Activated naive CD8-positive, alpha-beta T cell treated with anti-CD3 and anti-CD28 coated beads for 36 hours (primary cell): ENCODE measurements at regions not wholly inside any gene's neighbourhood (a gene's known extent, or its start where the extent isn't known, plus 50 kb on each side); places are given as distances from the start of the nearest gene placed in this dataset.
A peak's percentile ranks its signal among the peaks of the same experiment; 100 is the strongest.

Source experiments
- DNase-seq: peaks from one replicate; pipeline ENCODE4 v3.0.0; 2021
- H3K27ac Mint-ChIP-seq: one replicate; pipeline ENCODE4 v1.8.0; 2022; ENCODE audit warnings: mild to moderate bottlenecking, moderate library complexity, mixed read lengths
- H3K27me3 Mint-ChIP-seq: one replicate; pipeline ENCODE4 v1.8.0; 2022; ENCODE audit warnings: mild to moderate bottlenecking, mixed read lengths
- H3K36me3 Mint-ChIP-seq: one replicate; pipeline ENCODE4 v1.8.0; 2021; ENCODE audit warnings: mild to moderate bottlenecking, mixed read lengths
- H3K4me1 Mint-ChIP-seq: one replicate; pipeline ENCODE4 v1.8.0; 2021; ENCODE audit warnings: mixed read lengths
- H3K4me3 Mint-ChIP-seq: one replicate; pipeline ENCODE4 v1.8.0; 2022; ENCODE audit warnings: mild to moderate bottlenecking, moderate library complexity, mixed read lengths
- H3K9me3 Mint-ChIP-seq: one replicate; pipeline ENCODE4 v1.8.0; 2022; ENCODE audit warnings: mixed read lengths

DNA sequence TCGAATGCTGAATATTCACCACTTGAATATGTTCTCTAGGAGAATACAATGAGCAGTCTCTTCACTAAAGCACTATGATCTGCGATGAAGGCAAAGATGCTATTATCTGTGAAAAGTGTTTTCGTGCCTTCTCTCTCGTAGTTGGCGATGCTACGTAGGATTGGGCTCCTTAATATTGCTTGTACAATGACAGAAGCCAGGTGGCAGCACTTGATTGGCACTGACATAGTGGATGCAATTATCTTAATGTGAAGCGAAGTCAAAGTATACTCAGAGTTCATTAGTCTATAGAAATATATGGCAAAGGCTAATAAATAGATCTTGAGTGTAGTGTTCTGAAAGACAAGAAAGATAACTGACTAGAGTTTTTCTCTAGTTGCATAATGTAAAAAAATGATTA is 1135.7 kb upstream of the AGA start:
- no peaks in the 10 kb centered on the region for H3K4me1 Mint-ChIP-seq
- H3K27me3 Mint-ChIP-seq: no peaks in the 10 kb centered on the region
- no peak overlapping the region for H3K4me3 Mint-ChIP-seq
- no peak overlapping the region for H3K27ac Mint-ChIP-seq
- no peak for DNase-seq
- no peaks in the 10 kb centered on the region for H3K36me3 Mint-ChIP-seq
- H3K9me3 Mint-ChIP-seq: no peaks in the 10 kb centered on the region

GRCh38 chr4:178595500-178596138 is 1153.4 kb upstream of the AGA start:
- no peaks in the 10 kb centered on the region for H3K36me3 Mint-ChIP-seq
- H3K27ac Mint-ChIP-seq: no peak overlapping the region
- H3K4me3 Mint-ChIP-seq: no peak overlapping the region
- H3K9me3 Mint-ChIP-seq: peaks cover 9% of the 10 kb centered on the region
- no peaks in the 10 kb centered on the region for H3K27me3 Mint-ChIP-seq
- no peak for DNase-seq
- H3K4me1 Mint-ChIP-seq: no peaks in the 10 kb centered on the region

GRCh38 chr4:178598672-178599071 is 1156.4 kb upstream of the AGA start:
- Mint-ChIP-seq H3K36me3 (no peaks in the 10 kb centered on the region), H3K27ac (no peak overlapping the region), H3K4me1 (no peaks in the 10 kb centered on the region)

DNA sequence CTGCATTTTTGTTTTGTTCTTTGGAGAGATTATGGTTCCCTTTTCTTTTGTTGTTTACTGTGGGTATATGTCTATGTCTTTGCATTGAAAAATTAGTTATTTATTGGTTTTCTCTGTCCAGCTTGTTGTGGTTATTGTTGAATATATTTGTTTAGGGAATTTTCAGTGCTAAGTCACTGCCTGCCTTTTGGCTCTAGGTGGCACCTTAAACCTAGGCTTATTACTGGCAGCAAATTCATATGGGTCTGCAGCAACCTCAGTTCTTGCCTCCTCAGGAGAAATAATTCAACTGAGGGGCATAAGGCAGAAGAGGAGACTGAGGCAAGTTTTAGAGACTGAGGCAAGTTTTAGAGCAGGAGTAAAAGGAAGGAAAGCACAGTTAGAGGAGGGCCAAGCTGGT is 1157.3 kb upstream of the AGA start:
- no peak for DNase-seq
- Mint-ChIP-seq H3K36me3 (no peaks in the 10 kb centered on the region), H3K27ac (no peak overlapping the region)

More at GRCh38 chr4:178598672-178599071, 1156.4 kb upstream of the AGA start:
- H3K4me3 Mint-ChIP-seq: no peak overlapping the region
- DNase-seq: no peak
- H3K9me3 Mint-ChIP-seq: peaks cover 5% of the 10 kb centered on the region
- no peaks in the 10 kb centered on the region for H3K27me3 Mint-ChIP-seq

GRCh38 chr4:178602833-178603232 is 1160.6 kb upstream of the AGA start:
- no peak overlapping the region for H3K4me3 Mint-ChIP-seq
- H3K9me3 Mint-ChIP-seq: peaks cover 5% of the 10 kb centered on the region
- H3K27ac Mint-ChIP-seq: no peak overlapping the region
- no peaks in the 10 kb centered on the region for H3K4me1 Mint-ChIP-seq
- DNase-seq: no peak
- H3K36me3 Mint-ChIP-seq: no peaks in the 10 kb centered on the region
- H3K27me3 Mint-ChIP-seq: no peaks in the 10 kb centered on the region

More for the DNA sequence above, 1157.3 kb upstream of the AGA start:
- Mint-ChIP-seq H3K27me3 (no peaks in the 10 kb centered on the region), H3K9me3 (peaks cover 5% of the 10 kb centered on the region), H3K4me3 (no peak overlapping the region), H3K4me1 (no peaks in the 10 kb centered on the region)

DNA sequence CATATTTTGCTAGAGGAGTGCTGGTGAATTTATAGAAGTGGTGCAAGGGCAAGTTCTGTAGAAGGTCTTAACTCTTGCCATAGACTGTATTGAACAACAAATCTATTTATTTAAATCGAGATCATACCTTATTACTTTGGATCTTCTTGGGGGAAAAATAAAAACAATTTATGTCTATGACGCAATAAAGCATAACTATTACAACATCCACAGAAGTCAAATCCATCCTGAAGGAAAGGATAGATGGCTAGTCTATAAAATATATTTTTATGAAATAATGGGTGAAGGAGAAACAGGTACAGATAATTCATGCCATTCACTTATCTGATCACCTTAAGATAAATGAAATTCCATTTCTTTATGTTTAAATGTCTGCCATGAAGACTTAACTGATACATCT is 1168.8 kb upstream of the AGA start:
- no peak for DNase-seq
- H3K36me3 Mint-ChIP-seq: no peaks in the 10 kb centered on the region
- H3K4me1 Mint-ChIP-seq: no peaks in the 10 kb centered on the region
- H3K4me3 Mint-ChIP-seq: no peak overlapping the region
- H3K9me3 Mint-ChIP-seq: no peaks in the 10 kb centered on the region
- H3K27me3 Mint-ChIP-seq: no peaks in the 10 kb centered on the region
- H3K27ac Mint-ChIP-seq: no peak overlapping the region

GRCh38 chr4:178612733-178613132 is 1170.5 kb upstream of the AGA start:
- Mint-ChIP-seq H3K4me3 (no peak overlapping the region), H3K27me3 (no peaks in the 10 kb centered on the region), H3K36me3 (no peaks in the 10 kb centered on the region), H3K27ac (no peak overlapping the region), H3K4me1 (no peaks in the 10 kb centered on the region), H3K9me3 (no peaks in the 10 kb centered on the region)
- DNase-seq: peak; percentile 2

- peaks cover 1% of the 10 kb centered on the region for H3K9me3 Mint-ChIP-seq
- H3K4me1 Mint-ChIP-seq: no peaks in the 10 kb centered on the region
- H3K27ac Mint-ChIP-seq: no peak overlapping the region
- H3K27me3 Mint-ChIP-seq: no peaks in the 10 kb centered on the region
- H3K4me3 Mint-ChIP-seq: no peak overlapping the region
- H3K36me3 Mint-ChIP-seq: no peaks in the 10 kb centered on the region
- DNase-seq: no peak
These were observed 1190.2 kb upstream of the AGA start for GRCh38 chr4:178632415-178632814.

DNA sequence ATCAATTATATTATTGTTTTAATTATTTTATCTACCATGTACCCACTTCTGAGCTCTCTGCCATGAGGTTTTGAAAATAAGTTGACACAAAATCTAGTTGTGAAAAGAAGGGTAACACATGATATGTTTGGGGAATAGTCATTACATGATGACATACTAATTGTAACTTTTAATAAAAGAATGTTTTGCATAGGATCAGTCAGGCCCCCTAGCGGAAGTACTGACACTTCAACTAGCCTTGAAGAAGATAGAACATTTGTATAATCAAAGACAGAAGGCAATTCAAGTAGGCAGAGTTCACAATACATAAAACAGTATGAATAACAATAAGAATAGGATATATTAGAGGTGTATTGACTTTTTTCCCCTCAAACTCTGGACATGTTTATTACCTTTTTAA is 1191.0 kb upstream of the AGA start:
- Mint-ChIP-seq H3K27ac (no peak overlapping the region), H3K9me3 (peaks cover 1% of the 10 kb centered on the region), H3K4me3 (no peak overlapping the region), H3K27me3 (no peaks in the 10 kb centered on the region), H3K4me1 (no peaks in the 10 kb centered on the region), H3K36me3 (no peaks in the 10 kb centered on the region)
- no peak for DNase-seq

DNA sequence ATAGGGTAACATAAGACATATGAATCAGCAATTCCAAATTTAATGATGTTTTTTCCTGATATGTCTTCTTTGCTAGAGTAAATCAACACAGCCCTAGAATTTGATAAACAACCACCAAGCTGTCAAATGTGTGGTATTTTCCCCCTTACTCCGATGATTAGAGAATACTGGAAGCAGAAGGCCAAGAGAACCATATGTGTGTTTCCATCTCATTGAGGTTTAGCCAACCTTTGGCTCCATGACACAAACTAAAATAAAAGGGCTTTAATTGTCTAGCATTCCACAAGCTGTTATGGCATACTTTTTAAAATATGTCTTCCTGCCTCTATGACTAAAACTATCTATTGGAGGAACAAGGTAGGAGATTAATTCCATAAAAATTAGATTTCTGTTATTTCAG is 1222.4 kb upstream of the AGA start:
- Mint-ChIP-seq H3K4me1 (no peaks in the 10 kb centered on the region), H3K27me3 (no peaks in the 10 kb centered on the region), H3K27ac (no peak overlapping the region), H3K4me3 (no peak overlapping the region), H3K9me3 (peaks cover 2% of the 10 kb centered on the region), H3K36me3 (no peaks in the 10 kb centered on the region)
- DNase-seq: no peak

DNA sequence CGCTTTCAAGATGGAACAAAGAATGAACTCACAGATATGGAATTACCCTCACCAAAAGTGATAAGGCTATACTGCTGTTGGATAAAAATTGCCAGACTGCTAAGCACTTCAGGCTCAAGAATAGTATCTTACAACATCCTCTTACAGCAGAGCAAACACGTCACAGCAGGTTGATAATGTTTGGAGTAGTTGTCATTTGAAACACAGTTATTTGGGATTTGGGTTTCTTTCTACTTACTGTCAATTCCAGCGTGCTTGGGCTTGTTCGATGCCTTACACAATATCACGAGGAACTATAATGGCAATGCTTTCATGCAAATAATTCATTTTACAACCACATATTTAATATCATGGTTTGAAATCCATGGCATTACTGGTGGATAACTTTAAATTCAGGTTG is 1223.7 kb upstream of the AGA start:
- DNase-seq: no peak
- Mint-ChIP-seq H3K36me3 (no peaks in the 10 kb centered on the region), H3K4me1 (no peaks in the 10 kb centered on the region), H3K27ac (no peak overlapping the region), H3K4me3 (no peak overlapping the region), H3K27me3 (no peaks in the 10 kb centered on the region), H3K9me3 (peaks cover 1% of the 10 kb centered on the region)

DNA sequence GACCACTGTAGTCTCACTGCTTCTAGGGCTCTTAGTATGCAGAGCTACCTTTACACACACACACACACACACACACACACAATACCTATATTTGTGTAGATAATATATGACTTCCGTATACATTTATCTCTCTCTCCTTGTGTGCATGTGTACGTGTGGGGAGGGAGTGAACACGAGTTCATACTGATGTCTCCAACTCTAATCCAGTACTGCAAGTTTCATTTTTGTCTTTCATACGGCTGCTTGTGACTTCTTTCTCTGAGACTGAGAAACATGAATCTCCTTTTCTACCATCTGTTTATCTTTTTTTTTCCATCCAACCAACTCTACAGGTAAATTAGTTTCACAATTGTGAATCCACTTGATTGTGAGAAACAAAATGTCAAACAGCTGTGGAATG is 1229.5 kb upstream of the AGA start:
- Mint-ChIP-seq H3K9me3 (peaks cover 4% of the 10 kb centered on the region), H3K4me1 (no peaks in the 10 kb centered on the region), H3K36me3 (no peaks in the 10 kb centered on the region), H3K27ac (no peak overlapping the region), H3K27me3 (no peaks in the 10 kb centered on the region), H3K4me3 (no peak overlapping the region)
- DNase-seq: no peak

GRCh38 chr4:178672512-178672911 is 1230.3 kb upstream of the AGA start:
- no peaks in the 10 kb centered on the region for H3K4me1 Mint-ChIP-seq
- no peak overlapping the region for H3K4me3 Mint-ChIP-seq
- H3K36me3 Mint-ChIP-seq: no peaks in the 10 kb centered on the region
- DNase-seq: no peak
- no peaks in the 10 kb centered on the region for H3K27me3 Mint-ChIP-seq
- peaks cover 4% of the 10 kb centered on the region for H3K9me3 Mint-ChIP-seq
- H3K27ac Mint-ChIP-seq: no peak overlapping the region

DNA sequence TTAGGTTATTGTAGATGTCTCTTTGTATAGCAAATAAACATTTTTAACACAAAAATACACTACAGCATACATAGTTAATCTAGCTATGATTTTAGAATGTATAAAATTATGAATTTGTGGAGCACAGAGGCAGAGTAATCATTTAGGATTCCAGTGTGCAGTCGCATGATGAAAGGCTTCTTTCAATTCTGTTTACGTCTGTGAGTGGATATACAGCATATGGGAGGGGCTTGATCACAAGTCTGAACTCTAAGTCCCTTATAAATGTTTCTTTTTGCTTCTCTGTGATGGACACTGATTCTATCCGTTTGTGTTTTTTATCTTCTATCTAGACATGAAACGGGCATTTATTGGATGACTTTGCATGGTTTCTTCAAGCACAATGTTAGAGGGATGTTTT is 1239.6 kb upstream of the AGA start:
- Mint-ChIP-seq H3K4me1 (no peaks in the 10 kb centered on the region), H3K27ac (no peak overlapping the region), H3K27me3 (no peaks in the 10 kb centered on the region), H3K4me3 (no peak overlapping the region), H3K36me3 (no peaks in the 10 kb centered on the region), H3K9me3 (peaks cover 11% of the 10 kb centered on the region)
- no peak for DNase-seq

- DNase-seq: no peak
- no peaks in the 10 kb centered on the region for H3K4me1 Mint-ChIP-seq
- H3K27ac Mint-ChIP-seq: no peak overlapping the region
- no peaks in the 10 kb centered on the region for H3K27me3 Mint-ChIP-seq
- no peaks in the 10 kb centered on the region for H3K36me3 Mint-ChIP-seq
- H3K9me3 Mint-ChIP-seq: peaks cover 7% of the 10 kb centered on the region
- no peak overlapping the region for H3K4me3 Mint-ChIP-seq
These were observed 1247.7 kb upstream of the AGA start for GRCh38 chr4:178689926-178690325.

DNA sequence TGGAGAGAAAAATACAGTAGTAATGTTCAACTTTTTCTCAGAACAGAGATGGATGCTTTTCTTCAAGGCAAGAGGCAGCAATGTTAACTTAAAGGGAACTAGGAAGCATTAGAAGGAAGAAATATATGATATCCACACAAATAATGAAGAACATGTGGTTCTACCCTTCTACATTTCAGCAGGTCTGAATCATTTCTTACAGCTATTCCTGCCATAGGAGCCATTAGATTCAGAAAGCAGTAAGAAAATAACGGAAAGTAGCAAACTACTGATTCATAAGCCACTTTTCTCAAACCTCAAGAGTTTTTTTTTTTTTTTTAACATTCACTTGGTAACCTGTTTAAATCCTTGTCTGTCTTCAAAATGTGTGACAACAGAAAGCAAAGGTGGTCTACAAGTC is 1251.6 kb upstream of the AGA start:
- H3K36me3 Mint-ChIP-seq: no peaks in the 10 kb centered on the region
- no peak overlapping the region for H3K4me3 Mint-ChIP-seq
- H3K27me3 Mint-ChIP-seq: no peaks in the 10 kb centered on the region
- no peak overlapping the region for H3K27ac Mint-ChIP-seq
- peaks cover 1% of the 10 kb centered on the region for H3K9me3 Mint-ChIP-seq
- no peak for DNase-seq
- H3K4me1 Mint-ChIP-seq: no peaks in the 10 kb centered on the region

- no peak overlapping the region for H3K4me3 Mint-ChIP-seq
- H3K36me3 Mint-ChIP-seq: no peaks in the 10 kb centered on the region
- H3K27me3 Mint-ChIP-seq: no peaks in the 10 kb centered on the region
- no peaks in the 10 kb centered on the region for H3K4me1 Mint-ChIP-seq
- no peak overlapping the region for H3K27ac Mint-ChIP-seq
- DNase-seq: no peak
- H3K9me3 Mint-ChIP-seq: no peaks in the 10 kb centered on the region
These were observed 1254.3 kb upstream of the AGA start for GRCh38 chr4:178696515-178696914.
